GM12872 (cell line): ENCODE measurements at regions not wholly inside any gene's neighbourhood (a gene's known extent, or its start where the extent isn't known, plus 50 kb on each side); places are given as distances from the start of the nearest gene placed in this dataset.

Experiments
- CTCF ChIP-seq: IDR thresholded peaks from 3 replicates; pipeline ENCODE4 v1.5.1; 2011; ENCODE audit warnings: low read depth, mild to moderate bottlenecking, low read length, moderate library complexity; ENCODE audit not compliant: insufficient read depth

GRCh38 chr3:145864336-145864735, 296.6 kb downstream of the PLOD2 start:
- TF ChIP-seq CTCF, result no peak

- TF ChIP-seq CTCF, result no peak
Measured at GRCh38 chr3:145865399-145866018, 295.5 kb downstream of the PLOD2 start.

- TF ChIP-seq CTCF, result no peak
Measured at GRCh38 chr3:145869958-145870357, 291.0 kb downstream of the PLOD2 start.

GRCh38 chr3:145882436-145882835, 278.5 kb downstream of the PLOD2 start:
- TF ChIP-seq CTCF, result no peak

GRCh38 chr3:145889730-145890129, 271.3 kb downstream of the PLOD2 start:
- TF ChIP-seq CTCF, result no peak

- no peak for TF ChIP-seq CTCF
Measured at GRCh38 chr3:145892869-145893268, 268.1 kb downstream of the PLOD2 start.

- no peak for TF ChIP-seq CTCF
Measured at GRCh38 chr3:145893331-145893730, 267.7 kb downstream of the PLOD2 start.
